Ramos (cell line): ENCODE measurements at regions not wholly inside any gene's neighbourhood (a gene's known extent, or its start where the extent isn't known, plus 50 kb on each side); places are given as distances from the start of the nearest gene placed in this dataset.

Experiments
- in situ Hi-C: fragments of 300-500 bp; cut with MboI; formaldehyde crosslinking; loops from one replicate; pipeline ENCODE4 v1.14.3; 2022; ENCODE audit warnings: low sequenced_read_pairs; ENCODE audit not compliant: unreplicated experiment

- in situ Hi-C loops: loop anchor here (5.0 to 25.0 kb wide), 3 partner anchors 326 to 1076 kb away; no protein-coding TSS in a partner anchor
Observed at GRCh38 chr18:45213040-45213333, 402.3 kb upstream of the SLC14A2 start.

GRCh38 chr18:45218436-45218835, 396.8 kb upstream of the SLC14A2 start:
- in situ Hi-C loops: loop anchor here (25.0 kb wide), 2 partner anchors 331 to 1081 kb away; no protein-coding TSS in a partner anchor

GRCh38 chr18:45221363-45221762, 393.9 kb upstream of the SLC14A2 start:
- in situ Hi-C loops: loop anchor here (5.0 to 25.0 kb wide), 3 partner anchors 49 to 1084 kb away; no protein-coding TSS in a partner anchor

- in situ Hi-C loops: loop anchor here (5.0 to 25.0 kb wide), 3 partner anchors 50 to 1085 kb away; no protein-coding TSS in a partner anchor
Observed at GRCh38 chr18:45222180-45222579, 393.1 kb upstream of the SLC14A2 start.

- in situ Hi-C loops: no loop called here
Observed at GRCh38 chr18:45227001-45227742, 388.1 kb upstream of the SLC14A2 start.

GRCh38 chr18:45228796-45229388, 386.4 kb upstream of the SLC14A2 start:
- in situ Hi-C loops: no loop called here

DNA sequence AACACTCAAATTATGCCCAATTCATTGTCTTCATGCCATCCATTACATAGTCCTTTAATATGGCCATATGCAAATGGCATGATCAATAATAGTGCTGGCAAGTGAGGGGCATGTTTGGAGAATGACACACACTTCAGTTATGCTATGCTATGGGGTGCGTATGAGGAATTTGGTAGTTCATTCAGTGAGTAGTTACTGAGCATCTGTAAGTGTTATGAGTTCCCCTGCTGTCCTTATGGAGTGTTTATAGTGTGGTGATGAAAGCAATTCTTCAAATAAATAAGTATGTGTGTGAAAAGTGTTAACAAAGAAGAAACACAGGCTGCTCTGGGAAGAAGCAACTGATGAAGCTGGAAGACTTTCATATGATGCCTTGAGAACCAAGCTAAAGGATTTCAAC, 383.7 kb upstream of the SLC14A2 start:
- in situ Hi-C loops: no loop called here

DNA sequence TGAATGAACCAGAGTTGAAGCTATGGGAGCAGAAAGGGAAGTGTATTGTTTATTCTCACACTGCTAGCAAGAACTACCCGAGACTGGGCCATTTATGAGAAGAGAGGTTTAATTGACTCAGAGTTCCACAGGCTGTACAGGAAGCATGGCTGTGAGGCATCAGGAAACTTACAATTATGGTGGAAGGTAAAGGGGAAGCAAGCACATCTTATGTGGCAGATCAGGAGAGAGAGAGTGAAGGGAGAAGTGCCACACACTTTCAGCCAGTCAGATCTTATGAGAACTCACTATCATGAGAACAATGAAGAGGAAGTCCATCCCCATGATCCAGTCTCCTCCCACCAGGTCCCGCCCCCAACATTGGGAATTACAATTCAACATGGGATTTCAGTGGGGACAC, 383.2 kb upstream of the SLC14A2 start:
- in situ Hi-C loops: no loop called here

- in situ Hi-C loops: no loop called here
Observed at GRCh38 chr18:45236676-45237075, 378.6 kb upstream of the SLC14A2 start.

GRCh38 chr18:45237343-45238098, 377.8 kb upstream of the SLC14A2 start:
- in situ Hi-C loops: no loop called here

- in situ Hi-C loops: no loop called here
Observed at GRCh38 chr18:45241271-45241670, 374.0 kb upstream of the SLC14A2 start.

- in situ Hi-C loops: no loop called here
Observed at GRCh38 chr18:45241982-45242565, 373.2 kb upstream of the SLC14A2 start.

GRCh38 chr18:45243340-45244110, 371.8 kb upstream of the SLC14A2 start:
- in situ Hi-C loops: no loop called here

- in situ Hi-C loops: no loop called here
Observed at GRCh38 chr18:45245091-45245511, 370.2 kb upstream of the SLC14A2 start.

DNA sequence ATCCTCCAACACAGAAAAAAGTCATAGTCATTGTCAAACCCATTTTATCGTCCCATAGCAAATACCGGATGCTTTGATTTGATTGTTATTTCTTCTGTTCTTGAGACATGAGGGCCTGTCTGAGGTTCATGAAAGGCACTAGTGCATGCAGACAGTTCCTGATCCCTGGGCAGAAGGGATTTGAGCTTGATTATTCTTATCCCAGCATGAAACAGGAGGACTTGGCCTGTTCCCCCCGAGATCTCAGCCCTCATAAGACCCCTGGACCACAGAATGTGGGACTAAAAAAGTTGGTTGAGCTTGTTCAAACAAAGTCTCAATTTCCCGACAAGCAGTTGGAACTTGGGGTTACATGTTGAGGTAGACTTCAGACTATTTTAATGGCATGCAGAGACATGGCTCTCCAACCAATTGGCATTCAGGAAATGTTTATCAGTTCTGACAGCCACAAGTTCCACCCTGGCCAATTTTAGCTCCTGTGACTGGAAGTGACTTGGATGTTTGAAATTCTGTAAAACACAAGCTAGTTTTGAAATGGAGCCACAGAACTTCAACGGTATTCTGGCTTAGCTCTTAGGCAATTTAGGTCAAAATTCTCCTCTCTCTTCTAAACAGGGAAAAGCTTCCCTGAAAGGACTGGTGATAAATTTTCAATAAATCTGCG, 366.9 kb upstream of the SLC14A2 start:
- in situ Hi-C loops: no loop called here

GRCh38 chr18:45249246-45249661, 366.0 kb upstream of the SLC14A2 start:
- in situ Hi-C loops: no loop called here

- in situ Hi-C loops: no loop called here
Observed at GRCh38 chr18:45250479-45250878, 364.8 kb upstream of the SLC14A2 start.

GRCh38 chr18:45251236-45251635, 364.0 kb upstream of the SLC14A2 start:
- in situ Hi-C loops: no loop called here

GRCh38 chr18:45252474-45252873, 362.8 kb upstream of the SLC14A2 start:
- in situ Hi-C loops: no loop called here
